Esophagus muscularis mucosa (tissue), 4 donors: ENCODE measurements at regions not wholly inside any gene's neighbourhood (a gene's known extent, or its start where the extent isn't known, plus 50 kb on each side); places are given as distances from the start of the nearest gene placed in this dataset.

Experiments used
- CTCF ChIP-seq, 3 experiments: fragments of 200-600 bp in 2 of 3; fragments of 450-650 bp in 1 of 3; sonication (generic) in 2 of 3; IDR thresholded peaks; one replicate each; pipeline ENCODE4 v1.5.1; 2017 to 2019; ENCODE audit warnings: antibody characterized with exemption in 3 of 3, mild to moderate bottlenecking in 2 of 3, moderate library complexity in 1 of 3
- EP300 ChIP-seq: sonication (generic); formaldehyde crosslinking; IDR thresholded peaks from one replicate; pipeline ENCODE4 v1.6.1; 2017; ENCODE audit warnings: antibody characterized with exemption
- POLR2A ChIP-seq: fragments of 450-650 bp; IDR thresholded peaks from one replicate; pipeline ENCODE4 v1.6.1; 2017; ENCODE audit warnings: antibody characterized with exemption, moderate library complexity, mild to moderate bottlenecking, low read depth
- POLR2AphosphoS5 ChIP-seq, 2 donors: sonication (generic); formaldehyde crosslinking; IDR thresholded peaks; one replicate each; pipeline ENCODE4 v1.6.1; 2017; ENCODE audit warnings: antibody characterized with exemption in 2 of 2

GRCh38 chr2:206219957-206220356, 54.5 kb upstream of the ZDBF2 start:
- no peak for TF ChIP-seq CTCF (IDR thresholded peaks at IDR 0.05)
- TF ChIP-seq EP300 = no peak
- no peak for TF ChIP-seq POLR2AphosphoS5 (IDR thresholded peaks at IDR 0.05)
- TF ChIP-seq POLR2A = no peak
